ENCODE measurements at regions not wholly inside any gene's neighbourhood (a gene's known extent, or its start where the extent isn't known, plus 50 kb on each side); places are given as distances from the start of the nearest gene placed in this dataset.

- no peak for DNase-seq
- no peak overlapping the region for H3K27ac ChIP-seq
- TF ChIP-seq CTCF (IDR thresholded peaks at IDR 0.05) (no peak), POLR2A (IDR thresholded peaks at IDR 0.05) (no peak)
Observed at GRCh38 chrX:120769576-120770341, 105.9 kb downstream of the CT47B1 start.

GRCh38 chrX:120768681-120769080 is 107.0 kb downstream of the CT47B1 start:
- Histone ChIP-seq H3K4me3 (no peak overlapping the region), H3K9me3 (no peaks in the 10 kb centered on the region), H3K27me3 (no peaks in the 10 kb centered on the region), H3K4me1 (no peaks in the 10 kb centered on the region), H3K27ac (no peak overlapping the region), H3K36me3 (ENCODE audit: low read depth, missing control alignments) (no peaks in the 10 kb centered on the region)
- 50 to 61% methylated on average over 2 of the region's 2 CpGs for WGBS, 2 donors
- TF ChIP-seq CTCF (IDR thresholded peaks at IDR 0.05): no peak
- TF ChIP-seq POLR2A (IDR thresholded peaks at IDR 0.05): no peak
- DNase-seq: no peak
- intact Hi-C loops (cut with DNase I; ENCODE audit: low total_unique reads): no loop called here

More at GRCh38 chrX:120769576-120770341, 105.9 kb downstream of the CT47B1 start:
- H3K9me3 ChIP-seq: no peaks in the 10 kb centered on the region
- intact Hi-C loops (cut with DNase I; ENCODE audit: low total_unique reads): no loop called here
- no peaks in the 10 kb centered on the region for H3K4me1 ChIP-seq
- no peaks in the 10 kb centered on the region for H3K36me3 ChIP-seq (ENCODE audit: low read depth, missing control alignments)
- H3K27me3 ChIP-seq: no peaks in the 10 kb centered on the region
- H3K4me3 ChIP-seq: no peak overlapping the region
- 61 to 66% methylated on average over 7 to 8 of the region's 8 CpGs for WGBS, 2 donors

DNA sequence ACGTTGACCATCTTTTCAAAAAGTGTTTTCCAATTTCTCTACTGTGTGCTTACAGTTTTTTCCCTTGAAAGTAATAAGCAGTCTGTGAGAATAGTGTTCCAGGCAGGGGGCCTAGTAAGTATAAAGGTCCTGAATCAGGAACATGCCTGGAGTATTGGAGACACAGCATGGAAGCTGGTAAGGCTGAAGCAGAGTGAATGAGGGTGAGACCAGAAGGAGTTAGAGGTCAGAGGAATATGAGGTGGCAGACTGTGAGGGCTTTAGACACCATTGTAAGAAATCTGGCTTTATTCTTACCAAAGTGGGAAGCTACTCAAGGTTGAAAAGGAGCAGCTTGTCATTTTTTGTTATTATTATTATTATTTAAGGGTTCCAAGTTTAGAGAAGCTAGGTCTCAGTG is 107.4 kb downstream of the CT47B1 start:
- TF ChIP-seq POLR2A (IDR thresholded peaks at IDR 0.05) (no peak), CTCF (IDR thresholded peaks at IDR 0.05) (no peak)
- no peaks in the 10 kb centered on the region for H3K27me3 ChIP-seq
- no peaks in the 10 kb centered on the region for H3K9me3 ChIP-seq
- no peak for DNase-seq
- no peaks in the 10 kb centered on the region for H3K36me3 ChIP-seq (ENCODE audit: low read depth, missing control alignments)
- WGBS, 2 donors: 33 to 61% methylated on average over 1 of the region's 1 CpG
- no peaks in the 10 kb centered on the region for H3K4me1 ChIP-seq
- no peak overlapping the region for H3K27ac ChIP-seq
- intact Hi-C loops (cut with DNase I; ENCODE audit: low total_unique reads): no loop called here
- H3K4me3 ChIP-seq: no peak overlapping the region

GRCh38 chrX:120763269-120763668 is 112.4 kb downstream of the CT47B1 start:
- H3K4me1 ChIP-seq: no peaks in the 10 kb centered on the region
- no peaks in the 10 kb centered on the region for H3K27me3 ChIP-seq
- H3K9me3 ChIP-seq: no peaks in the 10 kb centered on the region
- no peak for DNase-seq
- H3K36me3 ChIP-seq (ENCODE audit: low read depth, missing control alignments): no peaks in the 10 kb centered on the region
- TF ChIP-seq CTCF (IDR thresholded peaks at IDR 0.05) (no peak), POLR2A (IDR thresholded peaks at IDR 0.05) (no peak)
- no peak overlapping the region for H3K27ac ChIP-seq
- H3K4me3 ChIP-seq: no peak overlapping the region
- intact Hi-C loops (cut with DNase I; ENCODE audit: low total_unique reads): no loop called here
- 86 to 92% methylated on average over 2 of the region's 2 CpGs for WGBS, 2 donors

GRCh38 chrX:120761810-120762209 is 113.9 kb downstream of the CT47B1 start:
- Histone ChIP-seq H3K27me3 (no peaks in the 10 kb centered on the region), H3K27ac (no peak overlapping the region), H3K36me3 (ENCODE audit: low read depth, missing control alignments) (no peaks in the 10 kb centered on the region), H3K4me1 (no peaks in the 10 kb centered on the region), H3K4me3 (no peak overlapping the region), H3K9me3 (no peaks in the 10 kb centered on the region)
- peak; percentile 12 for DNase-seq
- TF ChIP-seq POLR2A (IDR thresholded peaks at IDR 0.05) (no peak), CTCF (IDR thresholded peaks at IDR 0.05) (no peak)
- 61 to 63% methylated on average over 4 of the region's 4 CpGs for WGBS, 2 donors
- intact Hi-C loops (cut with DNase I; ENCODE audit: low total_unique reads): no loop called here
